Fibroblast of villous mesenchyme (primary cell): ENCODE measurements at regions not wholly inside any gene's neighbourhood (a gene's known extent, or its start where the extent isn't known, plus 50 kb on each side); places are given as distances from the start of the nearest gene placed in this dataset.

Experiments used
- DNase-seq: peaks from one replicate; pipeline ENCODE4 v3.0.0-alpha.2; 2010; ENCODE audit warnings: low read depth
- H3K4me3 ChIP-seq: 2 replicates; pipeline ENCODE4 v1.5.1; 2011; ENCODE audit warnings: low read depth, mild to moderate bottlenecking, low read length
- CTCF ChIP-seq: IDR thresholded peaks from 2 replicates; pipeline ENCODE4 v1.5.1; 2012; ENCODE audit warnings: low read depth, mild to moderate bottlenecking, low read length; ENCODE audit not compliant: insufficient read depth

DNA sequence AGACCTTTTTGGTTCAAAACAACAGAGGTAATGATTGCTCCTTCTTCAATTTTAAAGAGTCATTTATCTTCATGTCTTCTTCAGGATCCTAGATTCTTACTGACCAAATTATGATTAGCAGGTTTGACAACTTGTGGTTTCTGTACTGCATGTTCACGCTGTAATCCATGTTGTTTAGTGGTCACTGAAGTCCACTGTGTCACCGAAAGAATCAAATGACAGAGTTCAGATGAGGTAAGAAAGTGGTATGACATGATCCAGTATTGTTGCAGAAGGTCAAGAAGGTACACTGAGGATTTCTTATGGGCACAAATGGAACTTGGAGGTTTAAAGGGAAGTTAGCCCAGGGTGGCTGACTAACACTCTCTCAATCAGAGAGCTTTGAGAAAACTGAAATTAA is 649.2 kb downstream of the EFNA5 start:
- no peak for TF ChIP-seq CTCF
- H3K4me3 ChIP-seq: no peak overlapping the region
- no peak for DNase-seq

GRCh38 chr5:107020626-107021025 is 650.1 kb downstream of the EFNA5 start:
- DNase-seq: no peak
- no peak for TF ChIP-seq CTCF
- H3K4me3 ChIP-seq: no peak overlapping the region

DNA sequence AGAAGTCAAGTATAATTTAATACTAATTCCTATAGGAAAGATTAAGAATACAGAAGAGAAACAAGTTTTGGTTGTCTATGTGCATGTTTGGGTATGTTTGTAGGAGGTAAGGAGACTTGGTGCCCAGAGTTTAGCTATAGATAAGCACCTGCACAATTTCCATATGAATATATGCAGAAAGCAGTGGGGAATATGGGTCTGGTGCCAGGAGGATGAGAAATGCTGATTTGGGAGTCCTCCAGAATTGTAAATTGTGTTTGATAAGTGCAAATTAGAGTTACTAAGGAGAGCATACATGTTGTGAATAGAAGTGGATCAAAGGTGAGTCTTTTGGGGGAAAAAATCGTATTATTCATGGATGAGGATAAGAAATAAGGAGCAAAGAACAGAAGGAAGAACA is 653.1 kb downstream of the EFNA5 start:
- no peak for TF ChIP-seq CTCF
- DNase-seq: no peak
- H3K4me3 ChIP-seq: no peak overlapping the region

DNA sequence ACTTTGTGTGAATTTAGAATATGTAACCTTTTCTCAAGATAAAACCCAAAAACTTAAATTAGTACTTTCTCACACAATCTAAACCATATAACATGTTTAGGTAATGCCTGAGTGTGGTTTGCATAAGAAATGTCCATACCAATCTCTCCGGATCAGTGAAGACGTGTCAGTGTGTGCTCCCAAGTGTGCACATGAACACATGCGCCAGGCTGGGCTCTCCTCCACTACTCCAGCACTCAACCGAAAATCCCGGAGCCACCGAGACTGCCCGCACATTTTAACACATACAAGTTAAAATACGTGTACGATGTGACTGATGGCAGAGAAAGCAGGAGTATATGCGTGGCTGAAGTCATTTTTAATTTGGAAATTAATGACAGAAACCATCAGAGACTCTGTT is 658.4 kb downstream of the EFNA5 start:
- DNase-seq: no peak
- TF ChIP-seq CTCF: no peak
- H3K4me3 ChIP-seq: no peak overlapping the region

DNA sequence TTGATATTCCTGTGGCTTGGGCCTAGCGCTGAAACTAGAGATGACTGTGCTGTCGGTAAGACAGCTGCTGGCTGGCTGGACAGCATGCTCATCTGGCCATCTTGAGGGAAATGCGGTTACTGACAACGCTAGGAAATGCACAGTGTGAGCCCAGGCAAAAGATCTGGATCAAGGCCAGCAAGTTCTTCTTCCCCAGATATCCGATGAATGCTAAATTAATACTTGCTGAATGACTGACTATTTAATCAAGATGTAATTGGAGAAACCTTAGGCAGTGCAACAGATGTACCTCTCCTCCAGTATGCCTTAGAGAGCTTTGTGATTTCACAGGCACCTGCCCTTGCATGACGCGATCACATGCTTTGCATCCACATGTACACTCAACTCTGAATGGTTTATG is 659.1 kb downstream of the EFNA5 start:
- H3K4me3 ChIP-seq: no peak overlapping the region
- TF ChIP-seq CTCF: no peak
- DNase-seq: no peak

- no peak for DNase-seq
- no peak for TF ChIP-seq CTCF
- no peak overlapping the region for H3K4me3 ChIP-seq
Measured at GRCh38 chr5:107010060-107010459, 660.7 kb downstream of the EFNA5 start.

- H3K4me3 ChIP-seq: no peak overlapping the region
- DNase-seq: no peak
- TF ChIP-seq CTCF: no peak
Measured at GRCh38 chr5:107005653-107006052, 665.1 kb downstream of the EFNA5 start.
